HG02973 (cell line): ENCODE measurements at regions not wholly inside any gene's neighbourhood (a gene's known extent, or its start where the extent isn't known, plus 50 kb on each side); places are given as distances from the start of the nearest gene placed in this dataset.

ENCODE experiments used
- ATAC-seq: cut with Tn5 transposase; IDR thresholded peaks from one replicate; pipeline ENCODE4 v1.9.1; 2021; ENCODE audit warnings: moderate library complexity; ENCODE audit not compliant: unreplicated experiment

DNA sequence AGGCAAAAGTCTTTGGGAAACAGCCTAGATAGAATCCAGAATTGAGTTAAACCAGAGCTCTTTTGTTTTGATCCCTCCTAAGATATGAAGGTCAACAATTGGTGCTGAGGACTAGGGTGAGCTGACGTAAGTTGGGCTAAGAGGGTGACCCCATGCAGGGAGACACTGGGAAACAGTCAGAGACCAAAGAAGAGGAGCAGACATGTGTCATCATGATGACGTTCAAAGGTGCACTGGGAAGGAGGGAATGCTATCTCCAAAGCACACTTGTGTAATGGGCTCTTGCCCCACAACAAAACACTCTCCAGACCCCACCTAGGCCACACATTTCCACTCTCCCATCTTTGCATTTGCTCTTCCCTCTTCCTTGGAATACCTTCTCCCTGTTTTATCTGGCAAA is 481.4 kb downstream of the COG6 start:
- no peak for ATAC-seq

- no peak for ATAC-seq
These were observed 481.9 kb downstream of the COG6 start for GRCh38 chr13:40137400-40137799.

GRCh38 chr13:40139896-40140520 is 484.5 kb downstream of the COG6 start:
- ATAC-seq, result no peak

DNA sequence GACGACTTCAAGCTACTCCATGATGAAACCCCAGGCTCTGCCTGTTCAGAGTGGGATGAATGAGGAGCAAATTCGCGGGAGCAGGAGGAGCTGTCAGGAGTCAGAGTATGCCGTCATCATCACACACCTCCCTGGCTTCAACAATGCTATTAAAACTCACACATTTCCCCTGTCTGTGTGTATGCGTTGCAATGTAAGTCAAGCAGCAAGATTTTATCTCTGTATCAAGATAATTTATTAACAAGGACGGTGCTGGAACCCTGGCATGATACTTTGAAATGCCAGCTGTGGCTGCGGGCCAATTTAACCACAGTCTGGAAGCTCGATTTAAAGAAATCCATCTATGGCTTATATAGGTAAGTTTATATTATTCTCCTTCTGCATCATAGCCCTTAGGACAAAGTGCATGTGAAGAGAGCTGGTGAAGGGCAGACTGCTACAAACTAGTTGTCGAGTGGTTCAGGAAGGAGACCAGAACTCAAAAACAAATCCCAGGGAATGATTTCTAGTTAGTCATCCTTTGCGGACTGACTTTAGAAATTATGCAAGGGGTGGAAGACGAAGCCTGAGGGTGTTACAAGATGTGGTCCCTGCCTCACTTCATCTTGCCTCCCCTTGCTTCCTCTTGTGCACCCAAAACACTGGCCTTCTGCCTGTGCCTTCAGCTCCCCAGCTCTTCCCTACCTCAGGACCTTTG is 486.5 kb downstream of the COG6 start:
- ATAC-seq, result no peak

- no peak for ATAC-seq
These were observed 487.6 kb downstream of the COG6 start for GRCh38 chr13:40143106-40143505.

DNA sequence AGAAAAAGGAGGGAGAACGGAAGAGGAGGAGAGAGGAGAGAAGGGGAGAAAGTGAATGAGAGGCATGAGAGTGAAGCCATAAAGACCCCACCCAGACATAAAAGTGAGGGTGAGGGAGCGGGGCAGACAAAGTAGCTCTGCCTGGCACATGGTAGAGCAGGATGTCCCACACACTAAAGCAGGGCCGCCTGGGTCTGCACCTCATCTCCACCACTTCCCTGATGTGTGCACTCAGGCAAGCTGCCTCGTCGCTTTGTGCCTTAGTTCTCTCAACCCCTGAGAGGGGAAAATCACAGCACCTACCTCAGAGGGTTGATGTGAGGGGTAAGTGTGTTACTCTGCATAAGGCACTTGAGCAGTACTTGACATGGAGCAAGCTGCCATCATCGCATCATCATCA is 488.1 kb downstream of the COG6 start:
- no peak for ATAC-seq

DNA sequence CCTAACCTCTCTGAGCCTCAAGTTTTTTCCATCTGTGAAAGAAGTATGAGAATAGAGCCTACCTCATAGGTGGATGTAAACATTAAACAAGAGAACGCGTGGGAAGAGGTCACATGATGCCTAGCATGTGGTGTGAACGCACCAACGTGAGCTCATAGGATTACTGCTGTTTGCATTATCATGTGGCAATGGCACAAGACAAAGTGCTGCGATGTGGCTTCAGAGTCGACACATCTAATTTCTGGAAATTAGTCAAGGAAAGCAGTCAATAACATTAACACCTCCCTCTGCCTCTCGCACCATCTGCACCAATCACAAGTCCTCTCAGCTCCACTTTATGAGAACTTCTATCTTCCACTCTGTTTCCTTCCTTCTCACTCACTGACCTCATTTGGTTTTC is 489.7 kb downstream of the COG6 start:
- ATAC-seq, result no peak

- no peak for ATAC-seq
These were observed 490.6 kb downstream of the COG6 start for GRCh38 chr13:40146063-40146462.

- ATAC-seq, result no peak
These were observed 491.2 kb downstream of the COG6 start for GRCh38 chr13:40146611-40147117.

- no peak for ATAC-seq
These were observed 492.6 kb downstream of the COG6 start for GRCh38 chr13:40148101-40148500.

GRCh38 chr13:40148742-40149141 is 493.3 kb downstream of the COG6 start:
- ATAC-seq, result no peak

DNA sequence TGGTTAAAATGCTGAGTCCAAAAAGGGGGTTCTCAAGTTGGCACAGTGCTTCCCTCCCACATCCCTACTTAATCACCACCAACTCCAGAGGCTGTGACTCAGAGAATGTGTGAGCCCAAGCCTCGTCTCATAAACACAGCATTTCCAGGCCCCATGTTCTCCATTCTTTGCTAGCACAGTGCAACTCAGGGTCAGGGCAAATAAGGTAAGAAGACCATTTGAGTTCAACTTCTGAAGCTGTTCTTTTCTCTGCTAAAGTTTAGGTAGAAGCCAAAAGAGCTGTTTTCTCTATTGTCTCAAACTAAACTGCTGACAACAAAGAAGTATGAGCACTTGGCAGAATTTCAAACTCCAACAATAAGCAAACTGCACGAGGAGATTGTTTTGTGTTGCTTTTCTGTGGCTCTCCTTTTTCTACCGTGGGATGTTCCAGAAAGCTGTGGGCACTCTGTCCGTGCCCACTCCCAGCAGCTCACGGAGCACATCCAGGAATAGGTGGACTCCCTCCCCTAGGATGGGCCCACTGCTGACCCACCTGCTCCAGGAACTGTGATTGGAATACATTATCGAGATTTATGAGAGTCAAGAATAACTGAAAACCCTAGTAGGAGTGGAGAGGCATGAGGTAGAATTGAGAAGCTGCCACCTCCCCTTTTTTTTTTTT is 494.3 kb downstream of the COG6 start:
- ATAC-seq, result no peak

GRCh38 chr13:40151673-40152072 is 496.2 kb downstream of the COG6 start:
- no peak for ATAC-seq

DNA sequence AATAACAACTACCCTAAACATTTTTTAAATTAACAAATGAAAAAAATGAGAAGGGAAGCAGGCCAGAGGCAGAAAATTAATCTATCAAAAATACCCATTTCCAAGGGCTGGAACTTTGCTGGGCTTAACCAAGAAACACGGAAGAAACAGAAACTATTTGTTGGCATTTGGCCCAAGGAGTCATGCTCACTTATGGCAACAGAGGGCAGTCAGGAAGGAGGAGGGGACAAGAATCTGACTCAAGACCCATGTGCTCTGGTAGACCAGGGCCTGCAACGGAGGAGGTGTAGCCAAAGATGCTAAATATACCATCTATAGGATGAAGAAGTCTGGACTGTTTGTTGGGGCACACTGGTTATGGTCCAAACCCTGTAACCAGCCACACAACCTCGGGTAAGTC is 496.7 kb downstream of the COG6 start:
- ATAC-seq, result no peak

DNA sequence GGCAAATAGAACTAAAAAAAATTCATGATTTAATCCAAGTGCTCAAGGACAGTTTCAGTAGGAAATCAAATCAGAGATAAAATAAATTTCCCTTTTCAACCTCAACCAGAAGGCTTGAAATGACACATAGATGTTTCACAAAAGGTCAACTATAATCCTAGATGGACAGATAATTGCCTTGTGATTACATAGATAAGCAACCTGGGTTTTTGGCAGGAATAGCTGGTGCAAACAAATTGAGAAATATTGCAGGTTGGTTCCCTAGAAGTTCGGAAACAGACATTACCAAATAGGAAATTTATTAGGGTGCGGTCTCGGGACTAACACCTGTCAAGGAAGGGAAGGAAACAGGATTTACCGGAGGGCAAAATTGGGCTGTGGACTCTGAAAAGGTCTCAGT is 497.5 kb downstream of the COG6 start:
- ATAC-seq, result no peak

DNA sequence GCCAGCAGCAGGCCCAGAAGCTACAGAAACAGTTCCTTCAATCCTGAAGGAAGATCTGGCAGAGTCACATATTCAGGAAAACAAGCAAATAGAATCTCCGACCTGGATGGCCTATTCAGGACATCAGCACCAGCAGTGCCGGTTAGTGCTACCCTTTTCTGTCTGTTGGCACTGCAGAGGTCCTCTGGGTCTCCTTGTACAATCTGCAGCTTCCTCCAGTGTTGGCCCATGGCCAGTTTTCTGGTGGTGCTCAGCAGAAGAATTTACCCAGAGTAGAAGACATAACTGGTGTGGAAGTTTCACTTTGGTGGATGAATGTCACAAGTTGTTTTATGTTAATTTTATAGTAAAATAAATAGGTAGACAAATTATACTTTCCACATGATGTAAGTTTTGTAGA is 498.1 kb downstream of the COG6 start:
- ATAC-seq, result no peak

DNA sequence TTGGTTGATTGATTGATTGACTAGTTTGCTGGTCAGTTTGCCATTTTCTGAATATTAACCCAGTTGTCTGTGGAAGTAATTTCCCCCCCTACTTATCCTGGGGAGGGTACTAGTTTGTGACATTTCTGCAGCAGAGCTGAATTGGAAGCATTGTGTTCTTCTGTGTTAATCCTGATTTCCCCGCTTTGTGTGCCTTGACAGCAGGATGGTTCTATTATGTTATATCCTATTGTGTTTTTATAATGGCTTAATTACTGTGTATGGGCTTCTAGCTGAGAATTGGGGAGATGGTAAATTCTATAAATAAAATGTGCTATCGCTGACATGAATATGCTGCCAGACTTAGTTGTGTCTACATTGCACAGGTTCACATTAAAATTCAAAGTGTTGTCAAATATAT is 499.7 kb downstream of the COG6 start:
- no peak for ATAC-seq

GRCh38 chr13:40158218-40158617 is 502.8 kb downstream of the COG6 start:
- ATAC-seq, result no peak

DNA sequence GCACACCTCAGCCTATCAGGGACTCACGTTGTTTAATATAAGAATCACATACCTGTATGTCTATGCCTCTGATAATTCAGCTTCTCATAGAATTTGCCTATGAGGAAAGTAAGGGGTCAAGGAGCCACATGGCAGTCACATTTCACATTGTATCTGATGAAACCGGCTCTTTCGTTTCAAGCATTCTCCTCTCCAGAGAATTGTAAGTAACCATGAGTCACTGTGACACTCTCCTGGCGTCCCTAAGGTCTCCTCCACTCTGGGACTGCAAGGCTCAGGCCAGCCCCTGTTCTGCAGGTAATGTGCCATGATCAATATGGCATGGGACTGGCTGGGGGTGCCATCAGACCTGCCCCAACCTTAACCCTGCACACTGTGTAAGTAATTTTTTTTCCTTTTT is 503.3 kb downstream of the COG6 start:
- no peak for ATAC-seq

GRCh38 chr13:40159736-40160135 is 504.3 kb downstream of the COG6 start:
- ATAC-seq, result no peak

- ATAC-seq, result no peak
These were observed 505.3 kb downstream of the COG6 start for GRCh38 chr13:40160618-40161350.
